Panc1 (cell line): ENCODE measurements at regions not wholly inside any gene's neighbourhood (a gene's known extent, or its start where the extent isn't known, plus 50 kb on each side); places are given as distances from the start of the nearest gene placed in this dataset.

Experiments
- CTCF ChIP-seq: fragments of 450-650 bp; IDR thresholded peaks from 2 replicates; pipeline ENCODE4 v1.5.1; 2017; ENCODE audit warnings: mild to moderate bottlenecking
- POLR2AphosphoS5 ChIP-seq: IDR thresholded peaks from 2 replicates; pipeline ENCODE4 v1.6.1; 2012; ENCODE audit warnings: mild to moderate bottlenecking, low read depth, low read length, moderate library complexity
- REST ChIP-seq, 2 experiments: IDR thresholded peaks; 2 replicates each; pipeline ENCODE4 v1.6.1; 2011 to 2012; ENCODE audit warnings: low read depth in 2 of 2, control low read depth in 1 of 2, low read length in 1 of 2, mild to moderate bottlenecking in 1 of 2, moderate library complexity in 1 of 2; ENCODE audit not compliant: insufficient read depth in 1 of 2
- TCF7L2 ChIP-seq: IDR thresholded peaks from 2 replicates; pipeline ENCODE4 v1.6.1; 2011; ENCODE audit warnings: mild to moderate bottlenecking, low read depth, low read length, inconsistent platforms

- no peak for TF ChIP-seq CTCF
- TF ChIP-seq TCF7L2, result no peak
- TF ChIP-seq POLR2AphosphoS5, result no peak
- TF ChIP-seq REST (IDR thresholded peaks at IDR 0.05; ENCODE audit: insufficient read depth in 1 of 2, low read depth in 2 of 2, low read length in 1 of 2), result no peak
These were observed 156.2 kb downstream of the MZT1 start for GRCh38 chr13:72571191-72571590.
